ENCODE measurements at regions not wholly inside any gene's neighbourhood (a gene's known extent, or its start where the extent isn't known, plus 50 kb on each side); places are given as distances from the start of the nearest gene placed in this dataset.

GRCh38 chr5:61704289-61704688 lies 372.2 kb downstream of the ZSWIM6 start:
- Histone ChIP-seq H3K9me3 (ENCODE audit: control insufficient read depth, low read length) (no peaks in the 10 kb centered on the region), H3K36me3 (ENCODE audit: control insufficient read depth, insufficient read depth, low read length) (no peaks in the 10 kb centered on the region), H3K27ac (ENCODE audit: insufficient read depth, low read length, poor library complexity, severe bottlenecking) (no peak overlapping the region), H3K4me1 (ENCODE audit: control insufficient read depth, insufficient read depth, low read length, poor library complexity, severe bottlenecking) (no peaks in the 10 kb centered on the region), H3K4me3 (ENCODE audit: insufficient read depth, low read depth, low read length, poor library complexity, severe bottlenecking) (no peak overlapping the region), H3K27me3 (replicated peaks; ENCODE audit: control insufficient read depth, insufficient read depth, low read length, poor library complexity, severe bottlenecking) (no peaks in the 10 kb centered on the region)
- DNase-seq: no peak

DNA sequence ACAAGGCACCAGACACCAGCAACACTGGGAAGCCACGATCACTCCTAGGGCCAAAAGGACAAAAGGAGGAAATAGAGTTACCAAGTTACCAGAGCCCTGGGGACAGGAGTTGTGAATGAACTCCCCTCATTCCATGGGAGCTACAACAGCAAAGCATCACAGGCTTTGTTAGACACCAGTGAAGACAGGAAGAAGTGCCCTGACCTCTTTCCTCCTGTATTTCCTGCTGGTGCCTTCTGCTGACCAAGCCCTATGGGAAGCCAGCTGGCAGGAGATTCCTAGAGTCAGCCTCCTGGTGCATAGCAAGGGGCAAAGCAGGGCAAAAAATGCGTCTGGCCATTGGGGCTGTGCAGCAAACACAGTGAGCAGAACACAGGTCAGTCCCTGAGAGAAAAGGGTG lies 374.7 kb downstream of the ZSWIM6 start:
- H3K4me3 ChIP-seq (ENCODE audit: insufficient read depth, low read depth, low read length, poor library complexity, severe bottlenecking): no peak overlapping the region
- DNase-seq: no peak
- H3K9me3 ChIP-seq (ENCODE audit: control insufficient read depth, low read length): no peaks in the 10 kb centered on the region
- no peaks in the 10 kb centered on the region for H3K4me1 ChIP-seq (ENCODE audit: control insufficient read depth, insufficient read depth, low read length, poor library complexity, severe bottlenecking)
- H3K27ac ChIP-seq (ENCODE audit: insufficient read depth, low read length, poor library complexity, severe bottlenecking): no peak overlapping the region
- H3K36me3 ChIP-seq (ENCODE audit: control insufficient read depth, insufficient read depth, low read length): no peaks in the 10 kb centered on the region
- no peaks in the 10 kb centered on the region for H3K27me3 ChIP-seq (replicated peaks; ENCODE audit: control insufficient read depth, insufficient read depth, low read length, poor library complexity, severe bottlenecking)

GRCh38 chr5:61719124-61719523 lies 387.1 kb downstream of the ZSWIM6 start:
- H3K9me3 ChIP-seq (ENCODE audit: control insufficient read depth, low read length): no peaks in the 10 kb centered on the region
- DNase-seq: no peak

GRCh38 chr5:61720829-61721228 lies 388.8 kb downstream of the ZSWIM6 start:
- H3K36me3 ChIP-seq (ENCODE audit: control insufficient read depth, insufficient read depth, low read length): no peaks in the 10 kb centered on the region
- no peaks in the 10 kb centered on the region for H3K9me3 ChIP-seq (ENCODE audit: control insufficient read depth, low read length)
- no peak for DNase-seq
- no peak overlapping the region for H3K27ac ChIP-seq (ENCODE audit: insufficient read depth, low read length, poor library complexity, severe bottlenecking)
- H3K4me3 ChIP-seq (ENCODE audit: insufficient read depth, low read depth, low read length, poor library complexity, severe bottlenecking): no peak overlapping the region
- H3K27me3 ChIP-seq (replicated peaks; ENCODE audit: control insufficient read depth, insufficient read depth, low read length, poor library complexity, severe bottlenecking): no peaks in the 10 kb centered on the region
- no peaks in the 10 kb centered on the region for H3K4me1 ChIP-seq (ENCODE audit: control insufficient read depth, insufficient read depth, low read length, poor library complexity, severe bottlenecking)

More at GRCh38 chr5:61719124-61719523, 387.1 kb downstream of the ZSWIM6 start:
- H3K27me3 ChIP-seq (replicated peaks; ENCODE audit: control insufficient read depth, insufficient read depth, low read length, poor library complexity, severe bottlenecking): no peaks in the 10 kb centered on the region
- no peak overlapping the region for H3K27ac ChIP-seq (ENCODE audit: insufficient read depth, low read length, poor library complexity, severe bottlenecking)
- H3K36me3 ChIP-seq (ENCODE audit: control insufficient read depth, insufficient read depth, low read length): no peaks in the 10 kb centered on the region
- H3K4me1 ChIP-seq (ENCODE audit: control insufficient read depth, insufficient read depth, low read length, poor library complexity, severe bottlenecking): no peaks in the 10 kb centered on the region
- H3K4me3 ChIP-seq (ENCODE audit: insufficient read depth, low read depth, low read length, poor library complexity, severe bottlenecking): no peak overlapping the region

DNA sequence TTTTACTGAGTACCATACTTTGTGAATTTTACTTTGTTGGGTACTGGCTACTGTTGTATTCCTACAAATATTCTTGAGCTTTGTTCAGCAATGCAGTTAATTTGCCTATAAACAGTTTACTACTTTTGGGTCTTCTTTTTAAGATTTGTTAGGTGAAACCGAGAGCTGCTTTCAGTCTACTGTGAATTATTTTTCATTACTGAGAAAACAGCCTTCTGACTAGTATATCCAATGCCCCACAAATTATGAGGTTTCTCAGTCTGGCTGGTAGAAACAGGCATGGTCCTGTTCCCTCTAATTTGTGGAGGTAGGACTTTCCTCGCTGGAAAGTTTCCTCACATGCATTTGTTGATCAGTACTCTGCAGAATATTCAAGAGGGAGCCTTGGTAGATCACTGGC lies 392.0 kb downstream of the ZSWIM6 start:
- H3K27me3 ChIP-seq (replicated peaks; ENCODE audit: control insufficient read depth, insufficient read depth, low read length, poor library complexity, severe bottlenecking): no peaks in the 10 kb centered on the region
- no peaks in the 10 kb centered on the region for H3K36me3 ChIP-seq (ENCODE audit: control insufficient read depth, insufficient read depth, low read length)
- H3K4me1 ChIP-seq (ENCODE audit: control insufficient read depth, insufficient read depth, low read length, poor library complexity, severe bottlenecking): no peaks in the 10 kb centered on the region
- DNase-seq: no peak
- no peaks in the 10 kb centered on the region for H3K9me3 ChIP-seq (ENCODE audit: control insufficient read depth, low read length)
- no peak overlapping the region for H3K27ac ChIP-seq (ENCODE audit: insufficient read depth, low read length, poor library complexity, severe bottlenecking)
- H3K4me3 ChIP-seq (ENCODE audit: insufficient read depth, low read depth, low read length, poor library complexity, severe bottlenecking): no peak overlapping the region

DNA sequence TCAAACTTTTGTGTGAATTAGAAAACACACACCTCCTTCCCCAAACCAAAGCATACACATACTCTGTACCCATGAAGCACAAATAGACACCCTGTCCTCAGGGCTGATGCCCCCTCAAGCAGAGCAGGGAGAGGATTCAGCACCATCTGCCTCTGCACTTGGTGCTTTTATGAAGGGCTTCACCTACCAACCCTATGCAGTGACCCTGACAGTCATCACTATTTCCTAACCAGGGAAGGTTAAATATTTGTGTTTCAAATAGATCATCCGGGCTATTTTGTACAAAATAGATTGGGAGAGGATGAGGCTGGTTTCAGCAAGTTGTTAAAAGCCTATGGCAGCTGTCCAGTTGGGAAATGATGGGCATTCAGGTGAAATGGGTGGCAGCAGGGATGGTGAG lies 396.2 kb downstream of the ZSWIM6 start:
- no peaks in the 10 kb centered on the region for H3K27me3 ChIP-seq (replicated peaks; ENCODE audit: control insufficient read depth, insufficient read depth, low read length, poor library complexity, severe bottlenecking)
- no peak for DNase-seq
- no peak overlapping the region for H3K4me3 ChIP-seq (ENCODE audit: insufficient read depth, low read depth, low read length, poor library complexity, severe bottlenecking)
- H3K27ac ChIP-seq (ENCODE audit: insufficient read depth, low read length, poor library complexity, severe bottlenecking): no peak overlapping the region
- no peaks in the 10 kb centered on the region for H3K9me3 ChIP-seq (ENCODE audit: control insufficient read depth, low read length)
- no peaks in the 10 kb centered on the region for H3K36me3 ChIP-seq (ENCODE audit: control insufficient read depth, insufficient read depth, low read length)
- H3K4me1 ChIP-seq (ENCODE audit: control insufficient read depth, insufficient read depth, low read length, poor library complexity, severe bottlenecking): no peaks in the 10 kb centered on the region

DNA sequence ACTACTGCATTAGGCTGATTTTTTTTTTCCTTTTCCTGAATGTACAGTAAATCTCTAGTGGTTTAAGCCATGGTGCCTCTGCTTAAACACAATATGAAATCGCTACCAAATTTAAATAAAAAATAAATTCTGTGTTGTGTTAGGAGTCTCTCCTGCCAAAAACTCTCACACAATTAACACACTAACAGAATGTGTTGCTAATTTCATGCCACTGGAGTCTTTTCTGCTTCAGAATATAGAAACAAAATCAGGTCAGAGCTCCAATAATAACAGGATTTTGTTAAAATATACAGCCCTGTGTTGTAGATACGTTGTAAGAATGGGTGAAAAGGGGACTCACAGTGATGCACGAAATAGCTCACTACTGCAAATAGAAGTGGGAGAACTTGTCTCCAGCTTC lies 398.8 kb downstream of the ZSWIM6 start:
- H3K9me3 ChIP-seq (ENCODE audit: control insufficient read depth, low read length): no peaks in the 10 kb centered on the region
- no peaks in the 10 kb centered on the region for H3K4me1 ChIP-seq (ENCODE audit: control insufficient read depth, insufficient read depth, low read length, poor library complexity, severe bottlenecking)
- DNase-seq: no peak
- H3K27me3 ChIP-seq (replicated peaks; ENCODE audit: control insufficient read depth, insufficient read depth, low read length, poor library complexity, severe bottlenecking): no peaks in the 10 kb centered on the region
- no peak overlapping the region for H3K4me3 ChIP-seq (ENCODE audit: insufficient read depth, low read depth, low read length, poor library complexity, severe bottlenecking)
- H3K27ac ChIP-seq (ENCODE audit: insufficient read depth, low read length, poor library complexity, severe bottlenecking): no peak overlapping the region
- no peaks in the 10 kb centered on the region for H3K36me3 ChIP-seq (ENCODE audit: control insufficient read depth, insufficient read depth, low read length)

GRCh38 chr5:61731267-61731945 lies 399.3 kb downstream of the ZSWIM6 start:
- H3K27ac ChIP-seq (ENCODE audit: insufficient read depth, low read length, poor library complexity, severe bottlenecking): no peak overlapping the region
- no peak overlapping the region for H3K4me3 ChIP-seq (ENCODE audit: insufficient read depth, low read depth, low read length, poor library complexity, severe bottlenecking)
- no peaks in the 10 kb centered on the region for H3K9me3 ChIP-seq (ENCODE audit: control insufficient read depth, low read length)
- no peaks in the 10 kb centered on the region for H3K36me3 ChIP-seq (ENCODE audit: control insufficient read depth, insufficient read depth, low read length)
- no peaks in the 10 kb centered on the region for H3K4me1 ChIP-seq (ENCODE audit: control insufficient read depth, insufficient read depth, low read length, poor library complexity, severe bottlenecking)
- DNase-seq: no peak
- H3K27me3 ChIP-seq (replicated peaks; ENCODE audit: control insufficient read depth, insufficient read depth, low read length, poor library complexity, severe bottlenecking): no peaks in the 10 kb centered on the region

DNA sequence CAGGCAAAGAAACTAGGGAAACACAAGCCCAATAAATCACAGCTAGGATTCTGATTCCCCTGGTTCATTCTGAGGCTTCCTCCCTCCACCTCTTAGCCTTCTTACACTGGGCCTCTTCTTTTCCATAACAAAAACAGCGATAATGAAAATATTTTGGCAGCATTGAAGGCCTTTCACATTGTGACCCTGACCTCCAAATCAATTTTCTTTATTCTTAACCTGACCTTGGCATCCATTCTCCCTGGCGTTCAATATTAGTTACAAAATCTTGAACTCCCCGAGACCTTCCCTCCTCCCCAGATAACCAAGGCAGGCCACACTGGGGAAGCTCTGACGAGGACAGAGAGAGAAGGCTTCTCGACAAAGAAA lies 399.9 kb downstream of the ZSWIM6 start:
- no peak for DNase-seq
- Histone ChIP-seq H3K9me3 (ENCODE audit: control insufficient read depth, low read length) (no peaks in the 10 kb centered on the region), H3K36me3 (ENCODE audit: control insufficient read depth, insufficient read depth, low read length) (no peaks in the 10 kb centered on the region), H3K27me3 (replicated peaks; ENCODE audit: control insufficient read depth, insufficient read depth, low read length, poor library complexity, severe bottlenecking) (no peaks in the 10 kb centered on the region), H3K4me1 (ENCODE audit: control insufficient read depth, insufficient read depth, low read length, poor library complexity, severe bottlenecking) (no peaks in the 10 kb centered on the region), H3K4me3 (ENCODE audit: insufficient read depth, low read depth, low read length, poor library complexity, severe bottlenecking) (no peak overlapping the region), H3K27ac (ENCODE audit: insufficient read depth, low read length, poor library complexity, severe bottlenecking) (no peak overlapping the region)

DNA sequence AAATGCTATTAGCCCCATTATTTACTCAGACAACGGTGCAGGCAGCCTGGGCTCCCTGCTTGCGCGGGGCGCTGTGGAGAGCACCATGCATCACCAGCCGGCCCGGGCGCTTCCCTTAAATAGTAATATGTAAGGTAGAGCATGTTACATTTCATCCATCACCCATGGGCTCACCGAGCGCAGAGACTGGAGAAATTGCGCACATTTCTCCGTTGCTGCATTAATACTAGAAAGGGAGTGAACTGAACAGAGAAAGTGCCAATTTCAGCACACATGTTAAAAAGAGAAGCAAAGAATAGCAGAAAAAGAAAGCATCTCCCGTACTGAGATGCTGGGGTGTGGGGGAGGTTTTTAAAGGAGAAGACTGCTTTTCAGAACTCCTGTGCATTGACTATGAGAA lies 400.3 kb downstream of the ZSWIM6 start:
- Histone ChIP-seq H3K36me3 (ENCODE audit: control insufficient read depth, insufficient read depth, low read length) (no peaks in the 10 kb centered on the region), H3K27ac (ENCODE audit: insufficient read depth, low read length, poor library complexity, severe bottlenecking) (no peak overlapping the region), H3K4me3 (ENCODE audit: insufficient read depth, low read depth, low read length, poor library complexity, severe bottlenecking) (no peak overlapping the region), H3K4me1 (ENCODE audit: control insufficient read depth, insufficient read depth, low read length, poor library complexity, severe bottlenecking) (no peaks in the 10 kb centered on the region), H3K27me3 (replicated peaks; ENCODE audit: control insufficient read depth, insufficient read depth, low read length, poor library complexity, severe bottlenecking) (no peaks in the 10 kb centered on the region), H3K9me3 (ENCODE audit: control insufficient read depth, low read length) (no peaks in the 10 kb centered on the region)
- DNase-seq: no peak

Data from effector memory CD4-positive, alpha-beta T cell (primary cell).